NCI-H1417 (cell line): ENCODE measurements at regions not wholly inside any gene's neighbourhood (a gene's known extent, or its start where the extent isn't known, plus 50 kb on each side); places are given as distances from the start of the nearest gene placed in this dataset.
A peak's percentile ranks its signal among the peaks of the same experiment; 100 is the strongest.

Experiments
- DNase-seq, 3 experiments: peaks; one replicate each; lab custom pipeline; 2025; lab: John Stamatoyannopoulos, UW

- no peak for DNase-seq
Measured at GRCh38 chr5:165175041-165175440, 1669.6 kb downstream of the MAT2B start.

- no peak for DNase-seq
Measured at GRCh38 chr5:165184183-165184582, 1678.8 kb downstream of the MAT2B start.

- no peak for DNase-seq
Measured at GRCh38 chr5:165185716-165186115, 1680.3 kb downstream of the MAT2B start.

- no peak for DNase-seq
Measured at GRCh38 chr5:165187815-165188214, 1682.4 kb downstream of the MAT2B start.

- no peak for DNase-seq
Measured at GRCh38 chr5:165188556-165189175, 1683.2 kb downstream of the MAT2B start.

GRCh38 chr5:165196961-165197360 lies 1691.5 kb downstream of the MAT2B start:
- no peak for DNase-seq

- DNase-seq = no peak
Measured at GRCh38 chr5:165201369-165201768, 1696.0 kb downstream of the MAT2B start.

GRCh38 chr5:165201771-165202518 lies 1696.5 kb downstream of the MAT2B start:
- DNase-seq = no peak

- no peak for DNase-seq
Measured at GRCh38 chr5:165202519-165202910, 1697.1 kb downstream of the MAT2B start.

- DNase-seq = peak in 2 of 3 experiments; percentile 15 to 66
Measured at GRCh38 chr5:165209101-165209727, 1703.8 kb downstream of the MAT2B start.

GRCh38 chr5:165224366-165225045 lies 1719.1 kb downstream of the MAT2B start:
- no peak for DNase-seq

- DNase-seq = no peak
Measured at GRCh38 chr5:165227515-165227914, 1722.1 kb downstream of the MAT2B start.

GRCh38 chr5:165228184-165228583 lies 1722.8 kb downstream of the MAT2B start:
- peak in 1 of 3 experiments; percentile 41 for DNase-seq

- no peak for DNase-seq
Measured at GRCh38 chr5:165231821-165232508, 1726.5 kb downstream of the MAT2B start.

- DNase-seq = no peak
Measured at GRCh38 chr5:165232509-165233028, 1727.2 kb downstream of the MAT2B start.

GRCh38 chr5:165241811-165242210 lies 1736.4 kb downstream of the MAT2B start:
- no peak for DNase-seq

GRCh38 chr5:165242646-165243045 lies 1737.2 kb downstream of the MAT2B start:
- no peak for DNase-seq

GRCh38 chr5:165244407-165244806 lies 1739.0 kb downstream of the MAT2B start:
- DNase-seq = no peak

GRCh38 chr5:165258197-165258771 lies 1752.9 kb downstream of the MAT2B start:
- no peak for DNase-seq

GRCh38 chr5:165260426-165260825 lies 1755.0 kb downstream of the MAT2B start:
- DNase-seq = peak in 1 of 3 experiments; percentile 6

- DNase-seq = peak in 1 of 3 experiments; percentile 6
Measured at GRCh38 chr5:165263536-165263935, 1758.1 kb downstream of the MAT2B start.
